ENCODE measurements at regions not wholly inside any gene's neighbourhood (a gene's known extent, or its start where the extent isn't known, plus 50 kb on each side); places are given as distances from the start of the nearest gene placed in this dataset.

DNA sequence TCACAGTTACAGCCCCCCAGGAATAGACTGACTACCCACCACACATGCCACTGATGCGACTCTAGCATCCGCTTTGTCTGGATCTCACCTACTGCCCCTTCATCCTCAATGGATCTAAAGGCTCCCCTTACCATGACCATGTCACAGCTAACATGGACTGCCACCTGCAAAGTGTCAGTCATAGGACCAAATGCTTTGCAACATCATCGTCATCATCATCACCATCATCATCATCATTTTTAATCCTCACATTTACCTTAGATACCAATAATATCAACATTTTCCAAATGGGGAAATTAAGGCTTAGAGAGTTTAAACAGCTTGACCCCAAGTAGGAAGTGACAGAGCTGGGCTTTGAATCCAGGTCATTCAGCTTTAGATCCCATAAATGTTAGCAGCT is 60.1 kb upstream of the NEDD4L start:
- TF ChIP-seq EZH2 (IDR thresholded peaks at IDR 0.05; ENCODE audit: borderline replicate concordance, low read depth, low read length, severe bottlenecking), result no peak
- TF ChIP-seq, protein P1, sequence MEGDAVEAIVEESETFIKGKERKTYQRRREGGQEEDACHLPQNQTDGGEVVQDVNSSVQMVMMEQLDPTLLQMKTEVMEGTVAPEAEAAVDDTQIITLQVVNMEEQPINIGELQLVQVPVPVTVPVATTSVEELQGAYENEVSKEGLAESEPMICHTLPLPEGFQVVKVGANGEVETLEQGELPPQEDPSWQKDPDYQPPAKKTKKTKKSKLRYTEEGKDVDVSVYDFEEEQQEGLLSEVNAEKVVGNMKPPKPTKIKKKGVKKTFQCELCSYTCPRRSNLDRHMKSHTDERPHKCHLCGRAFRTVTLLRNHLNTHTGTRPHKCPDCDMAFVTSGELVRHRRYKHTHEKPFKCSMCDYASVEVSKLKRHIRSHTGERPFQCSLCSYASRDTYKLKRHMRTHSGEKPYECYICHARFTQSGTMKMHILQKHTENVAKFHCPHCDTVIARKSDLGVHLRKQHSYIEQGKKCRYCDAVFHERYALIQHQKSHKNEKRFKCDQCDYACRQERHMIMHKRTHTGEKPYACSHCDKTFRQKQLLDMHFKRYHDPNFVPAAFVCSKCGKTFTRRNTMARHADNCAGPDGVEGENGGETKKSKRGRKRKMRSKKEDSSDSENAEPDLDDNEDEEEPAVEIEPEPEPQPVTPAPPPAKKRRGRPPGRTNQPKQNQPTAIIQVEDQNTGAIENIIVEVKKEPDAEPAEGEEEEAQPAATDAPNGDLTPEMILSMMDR (IDR thresholded peaks at IDR 0.05; ENCODE audit: extremely low read depth in 1 of 2, insufficient read depth in 1 of 2, low read depth in 1 of 2, low read length in 2 of 2), result no peak
- TF ChIP-seq POLR2A (IDR thresholded peaks at IDR 0.05; ENCODE audit: low read depth, low read length), result no peak
- no peak for TF ChIP-seq POLR2AphosphoS5 (IDR thresholded peaks at IDR 0.05; ENCODE audit: insufficient read depth, low read depth, low read length)
- no peak for TF ChIP-seq JUN (IDR thresholded peaks at IDR 0.05; ENCODE audit: borderline replicate concordance, insufficient read depth, insufficient read length, low read depth)
- TF ChIP-seq GATA2 (IDR thresholded peaks at IDR 0.05; ENCODE audit: insufficient read depth, insufficient read length, low read depth, low read length), result no peak
- TF ChIP-seq, protein P2, sequence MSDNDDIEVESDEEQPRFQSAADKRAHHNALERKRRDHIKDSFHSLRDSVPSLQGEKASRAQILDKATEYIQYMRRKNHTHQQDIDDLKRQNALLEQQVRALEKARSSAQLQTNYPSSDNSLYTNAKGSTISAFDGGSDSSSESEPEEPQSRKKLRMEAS (IDR thresholded peaks at IDR 0.05; ENCODE audit: insufficient read depth, insufficient read length), result no peak
- TF ChIP-seq MYC (IDR thresholded peaks at IDR 0.05; ENCODE audit: low read depth, low read length), result no peak

All from endothelial cell of umbilical vein (primary cell).